ENCODE measurements at regions not wholly inside any gene's neighbourhood (a gene's known extent, or its start where the extent isn't known, plus 50 kb on each side); places are given as distances from the start of the nearest gene placed in this dataset.

- Histone ChIP-seq H3K9me3 (ENCODE audit: control insufficient read depth, low read length) (no peaks in the 10 kb centered on the region), H3K79me2 (no peaks in the 10 kb centered on the region), H3K36me3 (ENCODE audit: control insufficient read depth, insufficient read depth, low read length) (no peaks in the 10 kb centered on the region), H3K27ac (no peak overlapping the region), H3K4me3 (ENCODE audit: low read depth, low read length) (no peak overlapping the region), H2AFZ (no peak overlapping the region), H3K27me3 (ENCODE audit: control insufficient read depth, insufficient read depth, low read length) (no peaks in the 10 kb centered on the region), H3K9ac (no peak overlapping the region), H3K4me1 (no peaks in the 10 kb centered on the region), H3K4me2 (ENCODE audit: low read length) (no peak overlapping the region)
- TF ChIP-seq CTCF (IDR thresholded peaks at IDR 0.05) = no peak
Observed at GRCh38 chr4:136847881-136848621, 684.2 kb downstream of the PCDH18 start.

GRCh38 chr4:136841526-136841925 lies 690.8 kb downstream of the PCDH18 start:
- H3K27me3 ChIP-seq (ENCODE audit: control insufficient read depth, insufficient read depth, low read length) = no peaks in the 10 kb centered on the region
- TF ChIP-seq CTCF (IDR thresholded peaks at IDR 0.05) = no peak
- no peak overlapping the region for H3K4me2 ChIP-seq (ENCODE audit: low read length)
- no peaks in the 10 kb centered on the region for H3K79me2 ChIP-seq
- no peak overlapping the region for H2AFZ ChIP-seq
- H3K4me1 ChIP-seq = no peaks in the 10 kb centered on the region
- no peak overlapping the region for H3K27ac ChIP-seq
- no peak overlapping the region for H3K4me3 ChIP-seq (ENCODE audit: low read depth, low read length)
- no peaks in the 10 kb centered on the region for H3K9me3 ChIP-seq (ENCODE audit: control insufficient read depth, low read length)
- no peaks in the 10 kb centered on the region for H3K36me3 ChIP-seq (ENCODE audit: control insufficient read depth, insufficient read depth, low read length)
- no peak overlapping the region for H3K9ac ChIP-seq

GRCh38 chr4:136838607-136839006 lies 693.7 kb downstream of the PCDH18 start:
- Histone ChIP-seq H3K9ac (no peak overlapping the region), H3K27ac (no peak overlapping the region), H3K27me3 (ENCODE audit: control insufficient read depth, insufficient read depth, low read length) (no peaks in the 10 kb centered on the region), H3K9me3 (ENCODE audit: control insufficient read depth, low read length) (no peaks in the 10 kb centered on the region), H2AFZ (no peak overlapping the region), H3K4me2 (ENCODE audit: low read length) (no peak overlapping the region), H3K36me3 (ENCODE audit: control insufficient read depth, insufficient read depth, low read length) (no peaks in the 10 kb centered on the region), H3K4me3 (ENCODE audit: low read depth, low read length) (no peak overlapping the region), H3K4me1 (no peaks in the 10 kb centered on the region), H3K79me2 (no peaks in the 10 kb centered on the region)
- no peak for TF ChIP-seq CTCF (IDR thresholded peaks at IDR 0.05)

GRCh38 chr4:136831553-136831952 lies 700.7 kb downstream of the PCDH18 start:
- no peak for TF ChIP-seq CTCF (IDR thresholded peaks at IDR 0.05)
- Histone ChIP-seq H3K9ac (no peak overlapping the region), H2AFZ (no peak overlapping the region), H3K9me3 (ENCODE audit: control insufficient read depth, low read length) (no peaks in the 10 kb centered on the region), H3K27ac (no peak overlapping the region), H3K36me3 (ENCODE audit: control insufficient read depth, insufficient read depth, low read length) (no peaks in the 10 kb centered on the region), H3K4me2 (ENCODE audit: low read length) (no peak overlapping the region), H3K27me3 (ENCODE audit: control insufficient read depth, insufficient read depth, low read length) (no peaks in the 10 kb centered on the region), H3K79me2 (no peaks in the 10 kb centered on the region), H3K4me3 (ENCODE audit: low read depth, low read length) (no peak overlapping the region), H3K4me1 (no peaks in the 10 kb centered on the region)

GRCh38 chr4:136829280-136829679 lies 703.0 kb downstream of the PCDH18 start:
- no peaks in the 10 kb centered on the region for H3K36me3 ChIP-seq (ENCODE audit: control insufficient read depth, insufficient read depth, low read length)
- no peak overlapping the region for H3K4me3 ChIP-seq (ENCODE audit: low read depth, low read length)
- H3K4me1 ChIP-seq = no peaks in the 10 kb centered on the region
- no peak overlapping the region for H3K27ac ChIP-seq
- no peaks in the 10 kb centered on the region for H3K27me3 ChIP-seq (ENCODE audit: control insufficient read depth, insufficient read depth, low read length)
- H3K9me3 ChIP-seq (ENCODE audit: control insufficient read depth, low read length) = no peaks in the 10 kb centered on the region
- no peak overlapping the region for H3K4me2 ChIP-seq (ENCODE audit: low read length)
- H2AFZ ChIP-seq = no peak overlapping the region
- no peak for TF ChIP-seq CTCF (IDR thresholded peaks at IDR 0.05)
- H3K79me2 ChIP-seq = no peaks in the 10 kb centered on the region
- no peak overlapping the region for H3K9ac ChIP-seq

Data from parathyroid adenoma (tissue), 2 donors.